Hepatic stellate cell (primary cell): ENCODE measurements at regions not wholly inside any gene's neighbourhood (a gene's known extent, or its start where the extent isn't known, plus 50 kb on each side); places are given as distances from the start of the nearest gene placed in this dataset.
A peak's percentile ranks its signal among the peaks of the same experiment; 100 is the strongest.
"Not testable (repeated sequence)": the region's sequence is repeated elsewhere in the genome, so short reads cannot be mapped to it uniquely, and the experiment has no call there.

Source experiments
- DNase-seq: peaks from one replicate; pipeline ENCODE4 v3.0.0; 2011; ENCODE audit warnings: low spot score

DNA sequence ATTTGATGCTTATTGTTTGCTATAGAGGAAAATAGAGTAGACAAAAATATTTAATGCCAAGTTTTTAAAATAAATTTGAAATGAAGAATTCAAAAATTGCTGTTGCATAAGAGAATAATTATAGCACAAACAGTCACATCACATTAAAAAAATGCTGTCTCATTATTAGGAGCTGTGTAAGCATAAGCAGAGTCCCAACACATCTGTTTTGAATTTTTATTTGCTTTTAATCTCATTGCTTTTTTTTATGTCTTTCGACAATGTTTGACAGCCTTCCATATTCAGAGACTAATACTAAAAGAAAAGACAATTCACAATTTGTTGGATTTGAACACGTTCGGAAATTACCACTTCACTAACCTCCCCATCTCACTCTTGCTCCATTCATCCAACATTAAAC is 143.5 kb downstream of the TFPI2 start:
- DNase-seq = no peak

DNA sequence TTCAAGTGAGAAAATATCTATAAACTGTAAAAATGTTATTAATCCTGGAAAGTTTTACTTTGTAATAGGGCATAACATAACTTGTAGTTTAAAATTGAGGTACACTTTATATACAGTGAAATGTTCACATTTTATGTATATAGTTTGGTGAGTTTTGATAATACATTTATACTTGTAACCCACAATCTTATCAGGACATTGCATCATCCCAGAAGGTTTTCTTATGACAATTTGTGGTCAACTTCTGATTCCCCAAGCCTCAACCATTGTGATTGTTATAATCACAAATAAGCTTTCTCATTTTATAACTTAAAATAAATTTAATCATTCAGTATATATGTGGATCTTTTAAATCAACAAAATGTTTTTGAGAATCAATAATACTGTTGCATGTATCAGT is 151.1 kb downstream of the TFPI2 start:
- no peak for DNase-seq

DNA sequence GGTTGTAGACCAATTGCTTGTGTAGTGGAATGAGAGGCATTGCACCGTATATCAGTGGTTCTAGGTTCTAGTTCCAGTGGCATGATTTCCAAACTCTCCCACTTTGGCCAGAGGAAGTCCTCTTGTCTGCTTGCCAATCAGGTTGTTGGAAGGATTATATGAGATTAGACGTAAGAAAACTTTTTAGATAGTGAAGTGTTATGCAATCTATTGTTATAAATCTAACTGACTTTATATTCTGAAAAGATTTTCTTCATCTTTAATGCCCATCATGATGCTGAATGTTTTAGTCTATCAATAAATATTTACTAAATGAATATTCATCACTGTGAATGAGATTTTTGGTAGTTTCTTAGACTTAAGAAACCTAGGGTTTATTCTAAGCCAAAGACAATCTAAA is 152.6 kb downstream of the TFPI2 start:
- no peak for DNase-seq

DNA sequence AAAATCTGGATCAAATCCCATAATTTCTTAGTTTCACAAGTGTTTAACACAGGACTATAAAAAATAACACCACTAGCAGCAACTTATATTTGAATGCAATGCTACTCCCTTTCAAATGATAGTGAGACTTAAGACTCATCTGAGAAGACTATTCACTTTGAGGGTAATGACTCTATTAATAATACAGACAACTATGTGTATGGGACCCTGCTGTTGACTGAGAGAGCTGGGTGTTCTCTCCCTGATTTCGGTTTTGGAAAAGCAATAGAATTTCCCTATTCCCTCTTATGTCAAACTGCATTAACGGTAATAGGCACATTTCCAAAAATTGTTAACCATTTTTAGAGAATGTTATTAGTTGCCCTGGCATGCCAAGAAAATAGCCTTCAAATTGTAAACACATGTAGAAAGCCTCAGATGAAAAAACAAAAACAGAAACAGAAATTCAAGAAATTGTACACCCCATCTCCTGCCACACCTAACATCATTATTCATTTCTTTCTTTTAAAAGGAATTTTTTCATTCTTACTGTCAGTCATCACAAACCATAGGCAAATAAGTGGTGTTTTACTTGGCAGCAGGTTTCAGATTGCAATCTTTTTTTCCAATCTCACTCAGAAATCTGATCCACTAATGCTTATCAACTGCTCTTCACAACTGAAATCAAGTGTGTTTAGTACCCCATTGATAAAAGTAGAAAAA is 153.7 kb downstream of the TFPI2 start:
- no peak for DNase-seq

DNA sequence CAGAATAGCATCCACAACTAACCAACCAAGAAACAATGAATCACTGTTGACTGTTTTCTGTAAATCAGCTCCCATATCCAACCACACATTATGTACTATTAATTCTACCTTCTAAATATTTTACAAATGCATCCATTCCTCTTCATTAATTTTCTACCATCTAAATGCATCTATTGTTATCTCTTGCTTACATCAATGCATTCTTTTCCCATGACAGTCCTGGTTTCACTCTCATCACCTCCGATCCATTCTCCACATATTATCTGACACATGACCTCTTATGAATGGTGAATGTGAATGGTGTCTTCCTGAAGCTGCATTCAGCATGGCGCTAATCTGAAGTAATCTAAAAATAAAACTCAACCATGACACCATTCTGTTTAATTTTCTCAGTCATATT is 153.8 kb upstream of the CALCR start:
- DNase-seq = no peak

DNA sequence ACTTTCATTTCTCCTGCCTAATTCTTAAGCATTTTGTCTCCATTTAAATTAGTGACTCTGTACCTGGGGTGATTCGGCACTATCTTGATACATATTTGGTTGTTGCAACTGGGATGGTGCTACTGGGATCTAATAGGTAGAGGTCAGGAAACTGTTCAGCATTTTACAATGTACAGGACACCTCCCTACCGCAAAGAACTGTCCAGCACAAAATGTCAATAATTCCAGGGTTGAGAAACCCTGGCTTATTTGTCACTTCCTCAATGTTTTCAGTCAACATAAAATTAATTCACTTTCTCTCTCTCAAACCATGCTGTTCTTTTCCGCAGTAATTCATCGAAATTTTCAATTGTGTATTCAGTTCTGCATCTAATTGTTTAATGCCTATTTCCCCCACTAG is 151.4 kb upstream of the CALCR start:
- no peak for DNase-seq

DNA sequence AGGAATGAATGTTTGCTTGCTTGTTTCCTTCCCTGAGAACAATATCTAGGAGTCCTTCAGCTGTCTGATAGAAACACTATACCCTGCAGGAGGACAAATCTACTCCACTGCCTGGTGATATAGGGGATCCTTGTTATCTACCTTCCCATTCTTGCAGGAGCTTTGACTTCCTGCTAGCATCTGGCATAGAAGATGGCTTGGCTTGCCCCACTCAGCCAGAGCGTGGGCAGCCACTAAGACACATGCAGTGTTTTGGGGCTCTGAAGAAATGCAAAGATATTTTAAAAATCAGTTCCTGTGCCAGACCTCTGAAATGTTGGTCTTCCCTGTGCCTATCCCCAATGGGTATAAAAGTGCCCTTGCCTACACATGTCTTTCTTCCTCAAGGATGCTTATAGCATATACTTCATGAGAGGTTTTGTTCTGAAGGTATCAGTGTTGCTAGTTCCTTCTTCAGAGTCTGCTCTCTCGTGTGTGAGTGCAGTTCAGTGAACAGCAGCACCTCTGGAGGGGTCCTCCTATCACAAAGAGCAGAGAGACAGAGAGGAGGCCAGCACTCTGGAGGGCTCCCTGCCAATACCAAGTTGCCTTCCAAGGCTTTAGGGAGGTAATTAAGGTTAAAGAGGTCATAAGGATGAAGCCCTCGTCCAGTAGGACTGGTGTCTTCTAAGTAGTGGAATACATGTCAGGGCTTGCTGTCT is 149.1 kb upstream of the CALCR start:
- DNase-seq = no peak

DNA sequence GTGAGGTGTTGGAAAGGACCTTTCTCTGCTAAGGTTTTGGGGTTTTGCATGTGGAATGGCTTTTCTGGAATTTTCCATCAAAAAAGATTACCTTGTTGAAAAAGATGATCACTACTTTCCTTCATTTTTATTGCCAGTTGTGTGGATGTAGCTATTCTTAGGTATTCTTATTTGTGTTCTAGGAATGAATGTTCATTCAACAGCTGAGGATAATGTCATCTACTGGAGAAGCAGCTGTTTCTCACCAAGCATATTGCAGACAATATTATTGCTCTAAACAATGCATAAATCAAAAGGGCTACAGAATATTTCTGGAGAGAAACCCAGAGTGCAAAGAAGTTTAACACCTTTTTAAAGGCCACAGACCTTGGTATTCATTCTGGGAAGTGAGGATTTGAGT is 145.6 kb upstream of the CALCR start:
- DNase-seq = no peak

DNA sequence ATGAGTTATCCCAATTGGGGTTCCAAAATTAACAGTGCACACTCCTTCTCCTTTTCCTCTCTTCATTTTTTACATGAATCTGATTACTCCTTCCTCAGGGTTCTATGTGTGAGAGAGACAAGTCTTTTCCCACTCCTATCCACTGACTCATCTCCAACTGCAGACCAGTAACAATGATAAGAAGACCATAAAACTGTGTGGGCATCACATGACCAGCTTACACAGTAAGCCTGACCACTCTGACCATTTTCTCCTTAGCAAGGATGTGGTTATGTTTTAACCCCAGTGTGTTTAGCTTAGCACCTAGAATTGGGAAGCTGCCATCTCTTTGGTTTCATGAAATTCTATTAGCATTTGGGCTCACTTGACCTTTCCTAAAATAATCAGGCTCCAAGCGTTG is 145.0 kb upstream of the CALCR start:
- no peak for DNase-seq

DNA sequence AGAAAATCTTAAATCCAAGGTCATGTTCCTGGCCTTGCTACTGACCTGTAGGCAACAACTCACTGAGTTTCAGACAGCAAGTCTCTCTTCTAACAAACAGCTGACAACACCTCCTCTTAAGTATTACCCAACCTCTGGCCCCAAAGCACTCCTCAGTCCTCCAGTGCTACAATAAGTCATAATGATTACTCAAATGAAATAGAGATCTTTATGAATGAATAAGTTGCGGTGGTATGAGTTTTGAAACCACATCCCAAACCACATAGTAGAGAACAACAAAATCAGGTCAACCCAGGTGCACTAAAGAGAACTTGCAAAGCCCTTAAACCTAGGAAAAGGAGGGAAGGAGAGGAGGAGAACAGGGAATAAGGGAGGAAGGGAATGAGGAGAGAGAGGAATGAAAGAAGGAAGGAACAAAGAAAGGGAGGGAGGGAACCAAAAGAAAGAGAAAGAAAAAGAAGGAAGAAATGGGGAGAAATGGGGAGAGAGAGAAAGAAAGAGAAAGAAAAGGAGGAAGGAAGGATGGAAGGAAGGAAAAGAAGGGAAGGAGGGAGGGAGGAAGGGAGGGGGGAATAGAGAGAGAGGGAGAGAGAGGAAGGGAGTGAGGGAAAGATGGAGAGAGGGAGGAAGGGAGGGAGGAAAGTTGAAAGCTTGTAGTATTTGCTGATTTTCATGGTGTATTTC is 142.8 kb upstream of the CALCR start:
- DNase-seq = no peak

DNA sequence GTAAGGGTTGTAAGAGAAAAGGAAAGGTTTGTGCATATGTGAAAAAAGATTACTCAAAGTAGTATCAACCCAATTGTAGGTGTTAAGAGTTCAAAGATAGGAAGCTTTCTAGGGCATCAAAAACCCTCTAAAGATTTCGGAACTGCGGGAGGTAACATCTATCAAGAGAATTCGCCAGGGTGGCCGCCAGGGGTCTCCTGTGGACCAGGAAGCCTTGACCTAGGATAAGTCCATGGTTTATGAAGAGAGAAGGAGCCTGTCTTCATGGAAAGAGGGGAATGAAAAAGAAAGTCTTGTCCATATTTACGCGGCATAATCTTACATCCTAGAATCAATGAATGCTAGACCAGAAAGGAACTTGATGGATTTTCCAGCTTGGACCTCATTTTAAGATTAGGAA is 140.7 kb upstream of the CALCR start:
- DNase-seq = peak; percentile 4

DNA sequence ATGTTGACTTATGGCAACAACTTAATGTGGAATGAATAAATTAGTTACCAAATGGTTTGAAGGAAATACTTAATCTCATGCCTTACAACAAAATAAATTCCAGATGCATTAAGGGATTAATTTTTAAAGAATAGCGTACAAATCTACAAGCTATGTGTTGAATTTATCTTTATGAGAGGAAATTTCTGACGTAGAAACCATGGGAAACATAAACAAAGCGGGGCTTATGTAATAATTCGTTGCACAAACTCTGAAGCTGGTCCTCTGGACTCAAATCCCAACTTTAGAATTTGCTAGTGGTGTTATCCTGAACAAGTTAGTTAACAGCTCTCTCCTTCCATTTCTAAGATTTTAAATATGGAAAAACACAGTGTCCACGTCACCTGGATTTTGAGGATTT is 137.4 kb upstream of the CALCR start:
- DNase-seq = no peak

DNA sequence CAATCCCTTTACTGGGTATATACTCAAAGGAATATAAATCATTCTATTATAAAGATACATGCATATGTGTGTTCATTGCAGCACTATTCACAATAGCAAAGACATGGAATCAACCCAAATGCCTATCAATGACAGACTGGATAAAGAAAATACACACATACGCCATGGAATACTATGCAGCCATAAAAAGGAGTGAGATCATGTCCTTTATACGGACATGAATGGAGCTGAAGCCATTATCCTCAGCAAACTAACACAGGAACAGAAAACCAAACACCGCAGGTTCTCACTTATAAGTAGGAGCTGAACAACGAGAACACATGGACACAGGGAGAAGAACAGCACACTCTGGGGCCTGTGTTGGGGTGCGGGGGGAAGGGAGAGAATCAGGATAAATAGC is 133.7 kb upstream of the CALCR start:
- not testable (repeated sequence) for DNase-seq

DNA sequence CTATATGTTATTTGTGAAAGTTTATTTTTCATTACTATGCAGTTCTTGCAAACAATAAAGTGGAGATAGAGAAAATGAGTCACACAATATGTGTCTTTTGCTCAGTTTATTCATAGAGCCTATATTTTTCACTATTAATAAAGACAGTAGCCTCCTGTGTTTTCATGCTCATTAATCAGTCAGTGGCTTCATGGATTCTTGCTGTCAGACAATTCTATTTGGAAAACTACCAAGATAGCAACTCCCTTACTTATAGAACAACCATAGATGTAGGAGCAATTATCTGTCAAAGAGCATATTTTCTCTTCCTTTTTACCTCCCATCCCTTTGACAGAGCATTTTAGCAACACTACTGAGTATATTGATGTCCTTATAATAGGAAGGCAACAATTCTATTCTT is 132.7 kb upstream of the CALCR start:
- DNase-seq = no peak

DNA sequence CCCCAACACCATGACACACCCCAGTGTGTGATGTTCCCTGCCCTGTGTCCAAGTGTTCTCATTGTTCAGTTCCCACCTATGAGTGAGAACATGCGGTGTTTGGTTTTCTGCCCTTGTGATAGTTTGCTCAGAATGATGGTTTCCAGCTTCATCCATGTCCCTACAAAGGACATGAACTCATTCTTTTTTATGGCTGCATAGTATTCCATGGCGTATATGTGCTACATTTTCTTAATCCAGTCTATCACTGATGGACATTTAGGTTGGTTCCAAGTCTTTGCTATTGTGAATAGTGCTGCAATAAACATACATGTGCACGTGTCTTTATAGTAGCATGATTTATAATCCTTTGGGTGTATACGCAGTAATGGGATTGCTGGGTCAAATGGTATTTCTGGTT is 131.6 kb upstream of the CALCR start:
- DNase-seq = not testable (repeated sequence)

DNA sequence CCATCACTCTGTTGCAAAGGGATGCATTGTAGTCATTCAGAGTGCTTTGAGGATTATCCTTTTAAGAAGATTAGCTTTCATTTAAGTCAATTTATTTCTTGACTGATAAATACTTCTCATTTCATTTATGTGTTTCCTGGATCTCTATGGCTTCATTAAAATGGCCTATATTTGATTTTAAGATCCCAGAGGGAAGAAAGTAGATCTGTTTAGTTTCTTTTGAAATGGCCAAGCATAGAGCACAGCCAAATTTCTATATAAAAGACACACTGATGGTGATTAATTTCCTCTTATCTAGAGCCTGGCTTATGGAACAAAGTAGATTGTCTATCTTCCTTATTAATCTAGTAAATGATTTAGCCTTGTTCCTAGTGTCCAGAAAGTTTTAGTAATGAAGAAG is 129.7 kb upstream of the CALCR start:
- DNase-seq = no peak

DNA sequence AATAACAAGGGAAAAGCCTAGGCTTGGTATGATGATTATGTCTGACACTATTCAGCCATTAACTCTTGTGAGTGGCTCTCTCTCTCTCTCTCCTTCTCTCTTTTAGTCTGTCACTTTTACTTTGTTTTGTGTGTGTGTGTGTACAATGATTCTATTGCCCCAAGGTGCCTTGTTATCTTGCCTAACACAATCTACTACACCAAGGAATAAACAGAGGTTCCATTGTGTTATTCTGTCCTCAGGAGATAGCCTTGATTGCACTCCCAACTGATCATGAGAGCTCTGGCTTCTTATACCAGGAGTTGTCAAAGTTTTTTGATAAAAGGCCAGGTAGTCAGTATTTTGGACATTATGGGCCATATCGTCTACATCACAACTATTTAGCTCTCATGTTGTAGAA is 123.4 kb upstream of the CALCR start:
- DNase-seq = no peak

DNA sequence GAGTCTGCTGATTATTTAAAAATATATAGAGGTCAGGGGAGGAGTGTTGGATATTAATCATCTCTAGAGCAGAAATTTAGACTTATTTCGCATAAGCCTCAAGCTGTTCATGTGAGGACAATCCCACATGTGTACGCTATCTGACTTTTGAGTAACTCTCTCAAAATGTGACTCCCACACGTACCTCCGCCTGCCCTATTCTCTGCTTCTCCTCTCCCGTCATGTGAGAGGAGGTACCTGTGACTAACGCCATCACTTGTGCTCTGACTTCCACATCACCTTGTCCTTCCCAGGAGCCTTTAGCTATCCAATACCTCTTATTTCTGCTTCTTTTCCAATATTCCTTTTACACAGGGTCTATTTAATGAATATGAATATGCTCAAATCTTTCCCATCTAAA is 119.3 kb upstream of the CALCR start:
- no peak for DNase-seq

DNA sequence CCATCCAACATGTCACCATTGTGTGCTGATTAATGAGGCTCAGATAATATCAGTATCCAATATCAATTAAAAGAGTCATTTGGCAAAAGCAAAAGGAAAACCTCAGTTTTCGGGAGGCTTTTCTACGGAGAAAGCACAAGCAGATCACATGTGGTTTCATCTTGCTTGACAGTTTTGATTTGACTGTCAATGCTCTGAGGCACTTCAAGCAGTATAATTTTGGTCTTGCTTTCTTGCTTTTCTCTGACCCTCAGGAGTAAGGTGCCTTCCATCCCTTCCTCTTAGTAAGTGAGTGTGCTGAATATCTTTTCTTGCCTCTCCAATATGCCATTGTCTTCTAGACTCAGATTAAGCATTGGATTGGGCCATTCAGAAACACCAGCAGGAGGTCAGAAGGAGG is 115.5 kb upstream of the CALCR start:
- no peak for DNase-seq

DNA sequence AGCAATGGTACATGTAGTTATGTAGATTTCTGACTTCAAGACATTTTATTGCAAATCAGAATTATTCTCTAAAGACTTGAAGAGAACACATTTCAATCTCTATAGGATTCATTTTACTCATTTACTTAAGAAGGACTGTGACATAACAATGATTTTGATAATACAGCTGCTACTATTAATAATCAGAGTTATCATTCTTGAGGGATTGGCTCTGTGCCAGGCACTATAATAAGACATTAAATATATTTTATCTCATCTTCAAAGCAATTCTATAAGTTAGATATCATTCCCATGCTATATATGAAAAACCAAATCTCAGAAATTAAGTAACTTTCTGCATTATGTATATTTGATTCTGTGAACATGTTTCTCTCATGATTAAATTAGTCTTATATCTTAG is 103.7 kb upstream of the CALCR start:
- no peak for DNase-seq

DNA sequence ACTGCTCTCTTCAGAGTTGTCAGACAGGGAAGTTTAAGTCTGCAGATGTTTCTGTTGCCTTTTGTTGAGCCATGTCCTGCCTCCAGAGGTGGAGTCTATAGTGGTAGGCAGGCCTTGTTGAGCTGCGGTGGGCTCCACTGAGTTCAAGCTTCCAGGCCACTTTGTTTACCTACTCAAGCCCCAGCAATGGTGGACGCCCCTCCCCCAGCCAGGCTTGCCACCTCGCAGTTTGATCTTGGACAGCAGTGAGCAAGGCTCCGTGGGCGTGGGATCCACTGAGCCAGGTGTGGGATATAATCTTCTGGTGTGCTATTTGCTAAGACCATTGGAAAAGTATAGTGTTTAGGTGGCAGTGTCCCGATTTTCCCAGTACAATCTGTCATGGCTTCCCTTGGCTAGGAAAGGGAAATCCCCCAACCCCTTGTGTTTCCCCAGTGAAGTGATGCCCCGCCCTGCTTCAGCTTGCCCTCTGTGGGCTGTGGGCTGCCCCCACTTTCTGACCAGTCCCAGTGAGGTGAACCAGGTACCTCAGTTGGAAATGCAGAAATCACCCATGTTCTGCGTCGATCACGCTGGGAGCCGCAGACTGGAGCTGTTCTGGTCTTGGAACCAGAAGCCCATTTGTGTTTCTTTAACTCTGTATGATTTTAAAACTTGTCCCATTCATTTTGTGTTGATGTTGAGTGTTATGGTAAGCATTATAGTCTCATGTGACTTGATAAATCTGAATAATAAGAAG is 89.2 kb upstream of the CALCR start:
- no peak for DNase-seq

DNA sequence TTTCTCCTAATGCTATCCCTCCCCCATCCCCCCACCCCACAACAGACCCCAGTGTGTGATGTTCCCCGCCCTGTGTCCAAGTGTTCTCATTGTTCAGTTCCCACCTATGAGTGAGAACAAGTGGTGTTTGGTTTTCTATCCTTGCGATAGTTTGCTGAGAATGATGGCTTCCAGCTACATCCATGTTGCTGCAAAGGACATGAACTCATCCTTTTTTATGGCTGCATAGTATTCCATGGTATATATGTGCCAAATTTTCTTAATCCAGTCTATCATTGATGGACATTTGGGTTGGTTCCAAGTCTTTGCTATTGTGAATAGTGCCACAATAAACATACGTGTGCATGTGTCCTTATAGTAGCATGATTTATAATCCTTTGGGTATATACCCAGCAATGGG is 83.6 kb upstream of the CALCR start:
- not testable (repeated sequence) for DNase-seq
